ENCODE measurements at regions not wholly inside any gene's neighbourhood (a gene's known extent, or its start where the extent isn't known, plus 50 kb on each side); places are given as distances from the start of the nearest gene placed in this dataset.

- TF ChIP-seq EZH2 (IDR thresholded peaks at IDR 0.05; ENCODE audit: borderline replicate concordance, low read length) (no peak), CTCF (IDR thresholded peaks at IDR 0.05; ENCODE audit: low read length) (no peak)
Measured at GRCh38 chr12:114847441-114848035, 163.6 kb upstream of the TBX3 start.

Data from OCI-LY1 (cell line).